ENCODE measurements at regions not wholly inside any gene's neighbourhood (a gene's known extent, or its start where the extent isn't known, plus 50 kb on each side); places are given as distances from the start of the nearest gene placed in this dataset.
"Not testable (repeated sequence)": the region's sequence is repeated elsewhere in the genome, so short reads cannot be mapped to it uniquely, and the experiment has no call there.

DNA sequence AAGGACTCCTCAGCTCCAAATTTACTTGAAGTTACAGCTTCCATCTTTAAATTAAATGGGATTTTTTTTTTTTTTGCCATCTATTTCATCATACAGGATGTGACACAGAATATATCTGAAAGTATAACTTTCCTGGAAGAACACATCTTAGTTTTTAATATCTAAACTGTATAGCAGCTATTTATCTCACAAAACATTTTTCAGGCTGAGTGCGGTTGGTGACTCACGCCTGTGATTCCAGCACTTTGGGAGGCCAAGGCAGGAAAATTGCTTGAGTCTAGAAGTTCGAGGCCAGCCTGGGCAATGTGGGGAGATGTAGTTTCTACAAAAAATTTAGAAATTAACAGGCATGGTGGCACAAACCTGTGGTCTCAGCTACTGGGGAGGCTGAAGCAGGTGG lies 142.3 kb upstream of the KCNJ18 start:
- intact Hi-C loops (cut with micrococcal nuclease), result loop anchor here (2.0 to 5.0 kb wide), 5 partner anchors 338 to 1395 kb away; partner anchors contain the start of genes DHRS7B and TMEM11

DNA sequence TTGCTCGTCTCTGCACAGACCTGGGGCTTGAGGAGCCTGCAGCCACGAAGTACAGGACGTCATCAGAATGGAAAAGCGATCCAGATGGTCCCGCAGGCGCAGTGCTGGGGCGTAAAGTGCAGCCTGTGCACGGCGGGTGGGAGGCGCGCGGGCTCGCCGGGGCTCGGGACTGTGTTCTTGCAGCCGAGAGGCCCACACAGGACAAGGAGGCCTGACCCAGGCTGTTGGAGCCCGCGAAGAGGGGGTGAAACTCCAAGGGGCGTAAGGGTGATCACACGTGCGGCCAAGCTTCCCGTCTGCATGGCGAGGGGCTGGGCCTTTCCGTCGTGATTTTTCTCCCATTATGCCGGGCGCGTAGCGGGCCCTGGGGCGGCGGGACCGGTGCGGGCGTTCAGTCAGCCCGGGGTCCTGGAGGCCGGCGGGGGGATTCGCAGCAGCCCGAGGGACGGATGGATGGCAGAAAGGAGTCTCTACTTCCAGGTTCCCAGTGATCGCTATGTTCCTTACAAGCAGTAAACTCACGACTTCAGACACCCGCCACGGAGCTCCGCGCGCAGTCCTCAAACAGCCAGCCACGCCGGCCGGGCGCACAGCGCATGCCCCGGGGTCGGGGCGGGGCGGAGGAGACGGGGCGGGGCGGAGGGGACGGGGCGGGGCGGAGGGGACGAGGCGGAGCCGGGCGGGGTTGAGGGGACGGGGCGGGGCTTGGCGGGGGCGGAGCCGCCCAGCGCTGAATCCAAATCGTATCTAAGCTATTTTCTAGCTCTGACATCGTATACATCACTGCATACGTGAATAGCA lies 141.0 kb upstream of the KCNJ18 start:
- intact Hi-C loops (cut with micrococcal nuclease), result loop anchor here (1.0 to 5.0 kb wide), 12 partner anchors 40 to 1396 kb away; partner anchors contain the start of genes DHRS7B, MAP2K3, NATD1 and TMEM11

DNA sequence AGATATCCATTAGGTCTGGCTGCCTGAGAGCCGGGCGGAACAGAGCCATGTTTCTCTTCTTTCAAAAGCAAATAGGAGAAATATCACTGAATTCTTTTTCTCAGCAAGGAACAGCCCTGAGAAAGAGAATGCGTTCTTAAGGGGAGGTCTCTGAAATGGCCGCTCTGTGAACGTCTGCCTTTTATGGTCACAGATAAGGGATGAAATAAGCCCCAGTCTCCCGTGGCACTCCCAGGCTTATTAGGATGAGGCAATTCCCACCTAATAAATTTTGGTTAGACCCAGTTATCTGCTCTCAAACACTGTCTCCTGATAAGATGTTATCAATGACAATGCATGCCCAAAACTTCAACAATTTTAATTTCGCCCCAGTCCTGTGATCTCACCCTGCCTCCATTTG lies 133.4 kb upstream of the KCNJ18 start:
- intact Hi-C loops (cut with micrococcal nuclease), result not testable (repeated sequence)

DNA sequence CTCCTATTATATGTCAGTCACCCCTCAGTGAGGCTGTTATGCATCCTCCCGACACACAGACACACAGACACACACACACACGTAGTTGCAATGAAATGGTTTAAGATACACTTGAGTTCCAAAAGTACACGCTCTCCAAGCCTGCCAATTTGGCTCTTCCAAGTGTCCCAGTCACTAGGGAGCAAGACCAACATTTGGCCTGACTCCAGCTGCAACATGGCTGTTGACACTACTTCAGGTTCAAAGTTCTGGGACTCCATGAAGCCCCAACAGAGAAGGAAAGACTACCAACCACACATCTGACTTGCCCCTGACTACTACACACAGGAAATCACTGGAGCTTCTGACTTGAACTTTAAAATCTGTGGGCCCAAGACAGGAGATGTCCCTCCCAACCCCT lies 128.1 kb upstream of the KCNJ18 start:
- intact Hi-C loops (cut with micrococcal nuclease), result no loop called here

DNA sequence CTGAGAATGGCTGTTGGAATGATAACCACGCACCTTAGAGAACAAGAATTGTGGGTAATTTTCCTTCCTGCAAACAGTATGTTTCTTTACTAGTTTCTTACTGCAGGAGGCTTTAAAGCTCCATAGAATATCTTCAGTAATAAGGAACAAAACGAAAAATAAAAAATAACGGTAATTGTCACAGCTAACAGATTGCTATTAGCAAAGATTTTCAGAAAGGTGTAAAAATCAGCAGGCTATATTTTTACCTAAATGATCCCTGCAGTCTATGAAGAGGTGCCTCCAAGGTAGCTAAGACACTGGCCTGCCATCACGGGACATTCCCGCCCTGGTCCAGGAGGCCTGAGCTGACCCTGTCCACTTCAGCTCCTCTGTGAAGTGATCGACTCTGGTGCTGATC lies 127.6 kb upstream of the KCNJ18 start:
- intact Hi-C loops (cut with micrococcal nuclease), result not testable (repeated sequence)

DNA sequence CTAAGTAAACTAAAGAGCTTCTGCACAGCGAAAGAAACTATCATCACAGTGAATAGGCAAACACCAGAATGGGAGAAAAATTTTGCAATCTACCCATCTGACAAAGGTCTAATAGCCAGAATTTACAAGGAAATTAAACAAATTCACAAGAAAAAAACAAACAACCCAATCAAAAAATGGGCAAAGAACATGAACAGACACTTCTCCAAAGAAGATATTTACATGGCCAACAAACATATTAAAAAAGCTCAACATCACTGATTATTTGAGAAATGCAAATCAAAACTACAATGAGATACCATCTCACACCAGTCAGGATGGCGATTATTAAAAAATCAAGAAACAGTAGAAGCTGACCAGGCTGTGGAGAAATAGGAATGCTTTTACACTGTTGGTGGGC lies 121.9 kb upstream of the KCNJ18 start:
- intact Hi-C loops (cut with micrococcal nuclease), result not testable (repeated sequence)

DNA sequence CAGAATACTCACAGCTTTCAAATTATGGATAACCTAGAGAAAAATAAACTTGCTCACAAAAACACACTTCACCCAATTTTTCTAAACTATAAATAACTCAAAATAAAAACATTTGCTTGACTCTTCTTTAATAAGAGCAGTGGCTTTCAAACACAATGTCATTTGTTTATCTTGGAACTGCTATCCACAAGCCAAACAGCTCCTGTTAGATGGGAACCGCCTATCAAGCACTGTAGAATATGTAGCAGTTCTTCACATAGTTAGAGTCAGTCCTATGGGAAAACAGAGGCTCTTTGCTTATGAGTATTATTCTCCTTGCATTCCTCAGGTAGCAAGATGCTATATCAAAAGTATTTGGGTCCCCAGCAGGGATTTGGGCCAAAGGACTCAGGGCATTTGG lies 120.2 kb upstream of the KCNJ18 start:
- intact Hi-C loops (cut with micrococcal nuclease), result not testable (repeated sequence)

DNA sequence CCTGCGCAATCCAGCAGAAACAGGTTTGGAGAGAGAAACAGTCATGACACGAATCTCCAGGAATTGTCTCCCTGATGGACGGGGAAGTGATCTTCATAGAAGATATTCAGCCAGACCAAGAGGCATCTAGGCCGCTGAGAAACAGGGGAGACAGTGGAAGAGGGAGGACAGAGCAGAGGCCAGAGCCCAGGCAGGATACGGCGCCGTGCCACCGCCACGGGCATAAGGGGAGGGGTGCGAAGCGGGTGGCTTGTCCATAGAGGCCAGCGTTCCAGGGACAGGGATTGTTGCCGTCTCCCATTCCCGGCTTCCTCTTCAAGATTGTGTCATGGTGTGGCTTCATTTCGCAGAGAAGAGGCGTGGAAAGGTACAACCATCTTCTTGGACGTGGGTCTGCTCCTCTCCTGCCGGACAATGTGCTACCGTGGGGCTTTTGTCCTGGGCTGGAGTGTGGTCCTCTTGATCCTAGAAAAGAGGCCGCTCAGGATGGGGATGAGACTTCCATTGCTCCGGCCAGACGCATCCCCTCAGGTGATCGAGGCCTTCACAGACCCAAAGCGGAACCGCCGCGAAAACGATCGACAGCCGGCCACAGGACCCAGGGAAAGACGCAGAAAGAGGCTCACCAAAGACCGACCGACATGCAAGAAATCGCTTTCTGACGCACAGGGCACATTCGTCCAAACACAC lies 118.9 kb upstream of the KCNJ18 start:
- intact Hi-C loops (cut with micrococcal nuclease), result not testable (repeated sequence)

DNA sequence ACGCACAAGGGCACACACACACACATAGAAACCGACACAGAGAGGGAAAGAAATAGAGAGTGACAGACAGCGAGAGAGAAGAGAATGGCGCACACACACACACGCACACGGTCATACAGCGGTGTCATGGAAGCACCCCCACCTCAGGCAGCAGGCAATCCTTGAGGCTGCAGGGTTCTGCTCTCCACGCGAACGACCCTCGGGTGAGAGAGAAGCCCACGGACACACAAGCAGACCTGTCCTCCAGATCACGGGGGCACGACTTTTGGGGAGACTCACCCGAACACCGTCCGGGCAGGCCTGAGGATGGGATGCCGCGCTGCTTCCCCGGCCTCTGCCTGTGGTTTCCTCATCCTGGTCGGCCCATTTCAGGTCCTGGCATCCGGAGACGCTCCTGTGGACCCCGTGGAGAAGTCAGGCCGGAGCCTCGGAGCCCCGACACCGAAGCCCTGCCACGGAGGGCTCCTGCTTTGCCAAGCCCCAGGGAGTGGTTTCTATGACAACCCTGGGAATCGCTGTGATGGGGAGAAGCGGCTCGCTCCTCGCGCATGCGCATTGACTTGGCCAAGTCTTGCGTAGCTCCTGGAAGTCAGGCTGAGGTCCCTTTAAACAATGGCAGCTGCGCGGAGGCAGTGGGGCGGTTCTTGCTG lies 118.2 kb upstream of the KCNJ18 start:
- intact Hi-C loops (cut with micrococcal nuclease), result no loop called here

DNA sequence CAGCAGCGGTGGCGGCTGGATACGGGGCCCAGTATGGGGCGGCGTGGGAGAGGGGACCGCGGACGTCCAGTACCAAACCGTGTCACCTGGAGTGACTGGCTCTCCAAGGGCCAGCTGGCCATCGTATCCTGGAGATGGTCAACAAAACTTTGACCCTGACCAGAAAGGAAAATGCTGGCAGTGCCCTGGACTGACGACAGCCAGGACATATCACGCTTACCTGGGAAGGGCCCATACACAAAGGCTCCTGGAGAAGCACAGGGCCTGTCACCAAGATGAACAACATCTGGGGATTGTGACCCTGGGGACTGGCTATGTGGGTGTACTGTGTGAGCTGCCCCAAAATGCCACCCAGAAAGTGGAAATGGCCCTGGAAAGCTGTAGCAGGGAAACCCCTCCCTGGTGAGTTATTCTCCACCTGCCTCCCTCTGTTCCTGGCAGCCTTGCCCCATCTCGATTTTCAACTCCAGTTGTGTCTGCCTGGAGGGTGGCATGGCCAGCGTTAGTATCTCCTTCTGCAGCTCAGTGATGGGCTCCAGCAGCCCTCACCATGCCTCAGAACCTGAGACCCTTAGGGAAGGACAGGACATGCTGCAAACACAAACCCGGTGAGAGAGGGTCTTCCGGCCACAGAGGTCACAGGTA lies 117.6 kb upstream of the KCNJ18 start:
- intact Hi-C loops (cut with micrococcal nuclease), result not testable (repeated sequence)

DNA sequence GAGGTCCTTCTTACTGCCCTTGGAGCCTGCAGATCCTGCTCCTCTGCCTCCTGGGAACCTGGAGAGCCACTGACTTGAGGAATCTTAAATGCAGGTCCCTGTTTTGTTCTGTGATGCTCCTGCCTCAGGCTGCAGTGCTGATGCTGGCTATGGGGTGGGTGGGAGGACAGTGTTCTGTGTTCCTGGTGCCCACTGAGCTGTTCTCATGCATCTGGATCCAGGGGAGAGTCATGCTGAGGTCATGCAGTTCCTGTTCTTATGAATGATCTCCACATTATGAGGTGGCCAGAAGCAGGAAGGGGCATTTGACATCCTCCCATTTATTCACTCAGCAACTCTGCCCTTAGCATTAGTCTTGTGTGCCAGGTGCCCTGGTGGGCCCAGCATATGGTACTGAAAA lies 113.5 kb upstream of the KCNJ18 start:
- intact Hi-C loops (cut with micrococcal nuclease), result not testable (repeated sequence)

DNA sequence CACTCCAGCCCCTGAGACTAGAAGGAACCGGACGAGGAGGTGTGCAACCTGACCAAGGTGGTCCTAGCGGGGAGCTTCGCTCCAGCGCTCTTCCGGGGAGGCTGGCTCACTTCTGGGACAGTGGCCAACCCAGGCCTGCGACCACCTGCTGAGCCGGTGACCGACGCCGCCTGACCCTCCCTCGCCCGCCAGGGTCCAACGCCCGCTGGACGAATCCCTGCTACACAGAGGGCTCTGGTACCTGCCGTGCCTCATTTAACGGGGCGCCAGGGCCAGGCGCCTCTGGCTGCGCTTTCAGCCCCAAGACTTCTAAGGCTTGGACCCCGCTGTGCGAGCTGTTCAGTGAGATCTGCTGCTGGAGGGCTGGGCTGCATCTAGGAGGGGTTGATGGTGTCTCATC lies 99.5 kb upstream of the KCNJ18 start:
- intact Hi-C loops (cut with micrococcal nuclease), result no loop called here

DNA sequence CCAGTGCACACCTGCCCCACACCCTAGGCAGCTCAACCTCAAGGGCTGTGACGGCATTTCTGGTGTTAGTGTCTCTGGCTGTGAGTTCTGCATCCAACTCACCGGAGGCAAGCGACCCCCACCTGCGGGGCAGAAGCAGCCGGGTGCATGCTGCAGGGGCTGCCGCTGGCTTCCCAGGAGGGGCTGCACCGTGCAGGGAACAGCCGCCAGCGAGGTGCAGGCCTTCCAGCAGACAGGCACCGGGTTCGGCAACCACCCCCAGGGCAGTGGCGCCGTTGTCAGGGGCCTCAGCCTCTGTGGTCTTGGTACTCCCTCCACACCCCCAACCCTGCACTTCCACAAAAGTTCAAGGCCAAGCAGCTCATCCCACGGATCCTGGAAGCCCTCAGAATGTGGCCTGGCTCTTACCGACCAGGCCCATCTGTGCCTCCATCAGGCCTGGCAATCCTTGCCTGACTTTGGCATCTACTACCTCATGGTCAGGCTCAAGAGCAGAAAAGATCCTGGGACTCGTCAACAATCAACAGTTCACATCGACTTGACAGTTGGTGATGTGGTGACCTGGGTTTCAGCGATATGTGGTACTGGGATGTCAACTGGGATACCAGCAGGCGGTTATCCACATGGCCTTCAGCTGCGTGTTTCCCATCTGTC lies 98.7 kb upstream of the KCNJ18 start:
- intact Hi-C loops (cut with micrococcal nuclease), result not testable (repeated sequence)

DNA sequence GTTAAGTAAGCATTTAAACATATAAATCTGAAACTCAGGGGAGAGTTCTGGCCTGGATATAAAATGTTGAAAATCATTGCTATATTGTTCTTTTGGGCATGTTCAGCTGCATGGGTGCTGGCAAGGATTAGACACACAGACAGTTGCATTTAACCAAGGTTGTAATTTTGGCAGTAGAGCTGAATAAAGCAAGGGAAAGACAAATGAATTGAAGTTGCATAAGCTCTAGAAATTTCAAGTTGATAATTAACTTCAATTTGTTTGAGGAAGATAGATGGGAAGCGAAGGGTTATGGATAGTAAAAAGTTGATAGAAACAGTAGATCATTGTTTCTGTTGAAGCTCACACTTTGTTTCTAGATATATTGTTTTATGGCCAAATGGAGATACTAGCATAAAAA lies 97.2 kb upstream of the KCNJ18 start:
- intact Hi-C loops (cut with micrococcal nuclease), result no loop called here

DNA sequence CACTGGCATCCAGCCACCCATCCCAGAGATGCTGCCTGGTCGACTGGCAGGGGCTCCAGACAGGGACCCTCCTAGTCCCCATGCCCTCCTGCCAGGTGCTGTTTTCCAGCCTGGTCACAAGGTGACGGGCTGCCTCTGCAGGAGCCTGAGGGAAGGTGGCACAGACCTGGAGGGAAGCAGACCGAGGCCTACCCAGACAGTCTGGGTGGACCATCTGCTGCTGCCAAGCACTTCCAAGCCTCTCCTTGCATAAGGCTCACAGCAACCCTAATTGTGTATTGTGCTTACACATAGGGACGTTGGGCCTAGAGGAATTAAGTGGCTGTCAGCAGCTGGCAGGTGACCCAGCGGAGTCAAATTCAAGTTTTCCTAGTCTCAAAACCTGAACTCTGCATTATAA lies 90.1 kb upstream of the KCNJ18 start:
- intact Hi-C loops (cut with micrococcal nuclease), result no loop called here

DNA sequence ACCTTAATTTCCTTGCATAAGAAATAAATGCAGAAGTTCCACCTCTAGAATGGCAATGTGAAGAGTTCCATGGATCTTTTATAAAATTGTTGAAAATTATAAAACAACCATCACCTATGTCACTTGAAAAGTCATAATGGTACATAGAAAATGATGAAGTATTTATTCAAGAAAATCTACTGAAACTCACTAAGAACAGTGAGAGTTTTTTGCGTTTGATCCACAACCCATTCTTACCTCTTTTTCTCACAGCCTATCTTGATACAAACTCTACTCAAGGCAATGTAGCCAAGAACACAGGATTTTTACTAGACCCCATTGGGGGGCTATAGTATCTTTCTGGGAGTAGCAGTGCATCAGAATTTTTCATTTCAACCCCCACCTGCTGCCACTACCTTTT lies 89.0 kb upstream of the KCNJ18 start:
- intact Hi-C loops (cut with micrococcal nuclease), result not testable (repeated sequence)

DNA sequence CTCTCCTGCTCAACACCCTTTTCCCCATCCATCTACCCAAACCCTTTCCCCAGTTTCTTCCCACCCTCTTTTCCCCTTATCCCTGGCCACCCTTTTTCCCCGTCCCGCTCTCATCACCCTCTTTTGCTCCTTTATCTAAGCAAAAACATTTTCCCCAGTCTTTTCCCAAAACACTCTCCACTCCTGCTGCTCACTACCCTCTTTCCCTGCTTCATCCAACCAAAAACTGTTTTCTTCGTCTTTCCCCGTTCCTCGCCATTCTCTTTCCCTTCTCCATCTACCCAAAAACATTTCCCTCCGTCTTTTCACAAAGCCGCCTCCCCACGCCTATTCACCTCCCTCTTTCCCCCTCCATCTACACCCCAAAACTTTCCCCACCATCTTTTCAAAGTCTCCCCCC lies 80.9 kb upstream of the KCNJ18 start:
- intact Hi-C loops (cut with micrococcal nuclease), result not testable (repeated sequence)

DNA sequence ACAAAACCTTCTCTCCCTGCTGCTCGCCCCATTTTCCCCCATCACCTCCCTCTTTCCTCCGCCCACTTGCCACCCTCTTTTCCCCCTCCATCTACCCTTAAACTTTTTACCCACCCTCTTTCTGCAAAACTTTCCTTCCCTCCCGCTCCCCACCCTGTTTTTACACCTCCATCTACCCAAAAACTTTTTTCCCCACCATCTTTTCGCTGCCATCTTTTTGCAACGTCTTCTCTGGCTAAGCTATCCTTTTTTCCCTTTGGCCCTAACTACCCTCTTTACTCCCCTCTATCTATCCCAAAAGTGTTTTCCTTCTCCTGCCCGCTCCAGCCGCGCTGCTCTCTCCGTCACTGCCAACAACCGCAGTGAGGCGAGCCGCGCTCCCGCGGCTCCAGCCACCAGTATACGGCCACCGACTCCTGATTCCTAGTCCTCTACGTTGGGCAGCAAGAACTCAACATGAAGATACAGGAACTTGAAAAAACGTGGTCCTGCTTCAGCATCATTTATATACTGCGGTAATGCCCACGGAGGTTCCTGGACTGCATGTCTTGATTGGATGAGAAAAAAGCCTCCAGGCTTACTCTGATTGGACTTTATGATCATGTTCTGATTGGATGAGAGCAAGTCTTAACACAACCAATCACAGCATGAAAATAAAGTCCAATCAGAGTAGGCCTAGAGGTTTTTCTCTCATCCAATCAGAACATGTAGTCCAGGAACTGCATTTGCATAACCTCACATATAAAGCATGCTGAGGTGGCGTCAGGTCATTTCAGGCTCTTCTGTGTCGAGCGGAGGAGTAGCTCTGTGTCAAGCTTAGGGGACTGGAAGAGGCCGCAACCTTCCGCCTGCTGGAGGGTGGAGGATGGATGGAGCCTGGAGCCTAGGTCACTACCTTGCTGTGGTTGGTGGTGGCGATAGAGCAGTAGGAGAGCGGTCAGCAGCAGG lies 79.9 kb upstream of the KCNJ18 start:
- intact Hi-C loops (cut with micrococcal nuclease), result not testable (repeated sequence)

DNA sequence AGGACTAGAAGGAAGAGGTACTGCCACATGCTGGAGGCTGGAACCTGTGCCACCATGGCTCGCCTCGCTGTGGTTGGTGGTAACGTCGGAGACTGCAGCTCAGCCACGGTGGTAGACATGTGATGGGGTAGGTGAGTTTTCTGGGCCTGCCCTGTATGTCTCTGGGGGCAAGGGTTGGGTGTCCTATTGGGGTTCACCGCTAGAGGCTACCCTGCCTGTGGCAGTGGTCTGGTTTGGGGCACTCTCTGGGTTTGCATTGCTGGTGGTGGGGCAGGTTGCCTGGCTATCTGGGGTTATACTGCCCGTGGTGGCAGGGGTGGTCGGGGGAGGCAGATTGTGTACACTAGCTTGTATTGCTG lies 79.3 kb upstream of the KCNJ18 start:
- intact Hi-C loops (cut with micrococcal nuclease), result no loop called here

DNA sequence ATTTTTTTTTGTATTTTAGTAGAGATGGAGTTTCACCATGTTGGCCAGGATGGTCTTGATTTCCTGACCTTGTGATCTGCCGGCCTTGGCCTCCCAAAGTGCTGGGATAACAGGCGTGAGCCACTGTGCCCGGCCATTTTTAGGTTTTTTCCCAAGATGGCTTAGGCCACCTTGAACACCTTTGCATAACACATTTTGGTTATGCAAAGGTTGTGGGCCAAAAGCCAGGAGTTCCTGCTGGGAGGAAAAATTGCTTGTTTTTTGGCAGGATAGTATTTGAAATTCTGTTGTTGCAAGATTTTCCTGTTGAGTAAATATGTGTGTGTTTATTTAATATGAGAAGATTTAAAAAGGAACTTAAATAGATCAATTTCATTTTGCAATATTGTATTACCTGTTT lies 65.3 kb upstream of the KCNJ18 start:
- intact Hi-C loops (cut with micrococcal nuclease), result not testable (repeated sequence)
